K562 (cell line): ENCODE measurements at regions not wholly inside any gene's neighbourhood (a gene's known extent, or its start where the extent isn't known, plus 50 kb on each side); places are given as distances from the start of the nearest gene placed in this dataset.

ENCODE experiments used
- ATAC-seq: fragments of 200-7000 bp; cut with Tn5 transposase; 3 replicates; pipeline ENCODE4 v1.9.1; 2020; ENCODE audit warnings: moderate library complexity
- BruUV-seq: library from RNA; stranded (reverse); fragments of 400-500 nt; replicated peaks from 2 replicates; lab custom pipeline; 2021; lab: Mats Ljungman, UMichigan
- CTCF ChIA-PET: fragments of 300-600 bp; formaldehyde crosslinking; extraction: SDS; loops from one replicate; lab custom pipeline; 2021; ENCODE audit warnings: low intra/inter-chr PET ratio; lab: Yijun Ruan, JAX
- POLR2A ChIA-PET: fragments of 300-600, 350-650 bp; sonication (Branson Sonifier 250); formaldehyde crosslinking; extraction: SDS; loops from one replicate; lab custom pipeline; 2021; ENCODE audit warnings: antibody characterized with exemption, inconsistent platforms; lab: Yijun Ruan, JAX
- DNase-seq, 4 experiments: peaks; one replicate each; pipeline versions ENCODE4 v3.0.0 to v3.0.0-alpha.2; 2011 to 2018; ENCODE audit warnings: low spot score in 3 of 4, mixed read lengths in 3 of 4; ENCODE audit errors: extremely low read depth in 1 of 4
- FAIRE-seq: peaks from 2 replicates; lab custom pipeline; 2011; peaks lifted over from hg19 to GRCh38; lab: Jason Lieb, UNC
- H2AFZ ChIP-seq: 2 replicates; pipeline ENCODE4 v1.6.0; 2011; ENCODE audit warnings: low read depth, low read length, control low read depth, inconsistent platforms
- H3K27ac ChIP-seq: fragments of 200-600 bp; 3 replicates; pipeline ENCODE4 v1.8.0; 2011; ENCODE audit warnings: low read depth, mild to moderate bottlenecking, control low read depth, inconsistent platforms, low read length, moderate library complexity, mixed read lengths; ENCODE audit errors: extremely low read depth
- H3K27me3 ChIP-seq, 2 experiments: fragments of 300-600 bp in 1 of 2; 2 replicates in 1 of 2; 3 replicates in 1 of 2; pipeline versions ENCODE4 v1.6.0 to v1.8.0; 2011; ENCODE audit warnings: inconsistent platforms in 2 of 2, low read length in 2 of 2, mild to moderate bottlenecking in 1 of 2, mixed read lengths in 1 of 2, moderate library complexity in 1 of 2; ENCODE audit not compliant: control insufficient read depth in 2 of 2, insufficient read depth in 2 of 2
- H3K36me3 ChIP-seq: fragments of 300-600 bp; 3 replicates; pipeline ENCODE4 v1.8.0; 2011; ENCODE audit warnings: mild to moderate bottlenecking, low read length, inconsistent platforms; ENCODE audit not compliant: control insufficient read depth, insufficient read depth
- H3K4me1 ChIP-seq, 2 experiments: fragments of 200-600 bp in 1 of 2; replicated peaks in 1 of 2; 2 replicates in 1 of 2; 3 replicates in 1 of 2; pipeline versions ENCODE4 v1.5.1 to v1.8.0; 2011; ENCODE audit warnings: inconsistent platforms in 2 of 2, low read length in 2 of 2, mild to moderate bottlenecking in 1 of 2, mixed read lengths in 1 of 2, moderate library complexity in 1 of 2; ENCODE audit not compliant: control insufficient read depth in 2 of 2, insufficient read depth in 2 of 2
- H3K4me2 ChIP-seq: 2 replicates; pipeline ENCODE4 v1.6.1; 2011; ENCODE audit warnings: low read length, control low read depth, inconsistent platforms, mixed read lengths; ENCODE audit not compliant: insufficient read depth
- H3K4me3 ChIP-seq: fragments of 200-600 bp; sonication (generic), shearing (Covaris generic); 2 replicates; pipeline ENCODE4 v1.5.1; 2016; ENCODE audit warnings: control low read depth, inconsistent platforms
- H3K79me2 ChIP-seq: fragments of 200-600 bp; 3 replicates; pipeline ENCODE4 v1.8.0; 2011; ENCODE audit warnings: low read length, inconsistent platforms; ENCODE audit not compliant: control insufficient read depth, insufficient read depth
- H3K9ac ChIP-seq, 2 experiments: 2 replicates each; pipeline versions ENCODE4 v1.6.0 to v1.6.1; 2011; ENCODE audit warnings: low read depth in 2 of 2, low read length in 2 of 2, control low read depth in 1 of 2, inconsistent platforms in 1 of 2, mild to moderate bottlenecking in 1 of 2, mixed read lengths in 1 of 2; ENCODE audit not compliant: insufficient read depth in 1 of 2
- H3K9me1 ChIP-seq: one replicate; pipeline ENCODE4 v1.6.0; 2011; ENCODE audit warnings: inconsistent platforms, mild to moderate bottlenecking, low read length, moderate library complexity; ENCODE audit not compliant: control insufficient read depth, insufficient read depth
- H3K9me3 ChIP-seq: replicated peaks from 2 replicates; pipeline ENCODE4 v1.5.1; 2011; ENCODE audit warnings: low read depth, low read length, inconsistent platforms; ENCODE audit not compliant: control insufficient read depth, insufficient read depth
- H4K20me1 ChIP-seq: replicated peaks from 2 replicates; pipeline ENCODE4 v1.6.1; 2011; ENCODE audit warnings: low read length, inconsistent platforms, mixed read lengths; ENCODE audit not compliant: control insufficient read depth, insufficient read depth
- BACH1 ChIP-seq: fragments of 200-800 bp; sonication (Bioruptor generic); IDR thresholded peaks from 2 replicates; pipeline ENCODE4 v1.6.1; 2016; ENCODE audit warnings: missing genetic modification characterization, missing compliant biosample characterization
- BHLHE40 ChIP-seq: IDR thresholded peaks from 2 replicates; pipeline ENCODE4 v1.6.1; 2011; ENCODE audit warnings: low read length, improper control_type of control experiment
- HOMEZ ChIP-seq: fragments of 250-450 bp; sonication (Bioruptor Pico); IDR thresholded peaks from 2 replicates; pipeline ENCODE4 v1.4.0; 2020; ENCODE audit warnings: mild to moderate bottlenecking, moderate library complexity
- MAX ChIP-seq: sonication (generic); formaldehyde crosslinking; IDR thresholded peaks from 2 replicates; pipeline ENCODE4 v1.9.0; 2022; ENCODE audit warnings: mild to moderate bottlenecking, missing genetic modification reagents
- MBD2 ChIP-seq: sonication (generic); IDR thresholded peaks from 2 replicates; pipeline ENCODE4 v1.6.1; 2016; ENCODE audit warnings: low read depth, borderline replicate concordance
- SUPT5H ChIP-seq: fragments of 450-650 bp; IDR thresholded peaks from 2 replicates; pipeline ENCODE4 v1.6.1; 2016
- ZBED1 ChIP-seq: IDR thresholded peaks from 2 replicates; pipeline ENCODE4 v1.6.1; 2014
- ZFP30 ChIP-seq: fragments of 250-450 bp; sonication (Bioruptor Pico); IDR thresholded peaks from 2 replicates; pipeline ENCODE4 v1.8.0; 2022; ENCODE audit warnings: moderate library complexity, mild to moderate bottlenecking, inconsistent platforms, borderline replicate concordance
- ZNF449 ChIP-seq: fragments of 250-450 bp; sonication (Bioruptor Pico); IDR thresholded peaks from 2 replicates; pipeline ENCODE4 v1.8.0; 2022; ENCODE audit warnings: moderate library complexity, mild to moderate bottlenecking, inconsistent platforms
- ZNF589 ChIP-seq: fragments of 200-800 bp; sonication (Bioruptor generic); IDR thresholded peaks from 2 replicates; pipeline ENCODE4 v1.6.1; 2016; ENCODE audit warnings: low read depth, missing genetic modification characterization, missing compliant biosample characterization
- WGBS: fragments of 100-300 bp; shearing (Covaris generic); methylation state at CpG from one replicate; pipeline ENCODE4 v1.1.6; 2016; ENCODE audit warnings: low coverage, mixed read lengths; ENCODE audit not compliant: insufficient coverage; ENCODE audit errors: missing lambda C conversion rate; 5-methylcytosine and 5-hydroxymethylcytosine counted together
- in situ Hi-C: fragments of 300-500 bp; cut with MboI; formaldehyde crosslinking; loops from 4 replicates; pipeline ENCODE4 v1.15.0; 2018; ENCODE audit warnings: inconsistent platforms, mixed read lengths
- intact Hi-C: fragments of 100-400 bp; cut with micrococcal nuclease; formaldehyde crosslinking; loops from 2 replicates; pipeline ENCODE4 v1.14.2; 2022

GRCh38 chr6:112613410-112613809, 266.3 kb downstream of the RFPL4B start:
- Histone ChIP-seq H3K27ac (no peak overlapping the region), H4K20me1 (no peaks in the 10 kb centered on the region), H3K27me3 (no peaks in the 10 kb centered on the region), H2AFZ (no peak overlapping the region), H3K4me2 (no peak overlapping the region), H3K9ac (no peak overlapping the region), H3K4me3 (no peak overlapping the region), H3K9me1 (no peaks in the 10 kb centered on the region), H3K79me2 (no peaks in the 10 kb centered on the region), H3K4me1 (no peaks in the 10 kb centered on the region)
- no TSS peak for BruUV-seq
- intact Hi-C loops: no loop called here
- POLR2A ChIA-PET: no interaction called here
- ATAC-seq: no peak
- in situ Hi-C loops: no loop called here
- no peak for DNase-seq
- no peak for FAIRE-seq
- TF ChIP-seq ZBED1 (no peak), MAX (no peak), ZNF589 (CRISPR knock-in tag) (no peak), BHLHE40 (no peak), HOMEZ (CRISPR knock-in tag) (no peak), SUPT5H (no peak), MBD2 (no peak), BACH1 (no peak), ZNF449 (CRISPR knock-in tag) (no peak), ZFP30 (CRISPR knock-in tag) (no peak)
- TF ChIP-seq, all 486 proteins: peak for 0
- 0% methylated on average over 2 of the region's 2 CpGs for WGBS
- CTCF ChIA-PET: no interaction called here
- no peaks in the 10 kb centered on the region for H3K36me3 ChIP-seq
- no peaks in the 10 kb centered on the region; the same call in 1 of the 2 replicates for H3K9me3 ChIP-seq
